CD4-positive, alpha-beta T cell (primary cell): ENCODE measurements at regions not wholly inside any gene's neighbourhood (a gene's known extent, or its start where the extent isn't known, plus 50 kb on each side); places are given as distances from the start of the nearest gene placed in this dataset.

Source experiments
- ATAC-seq: fragments of 200-7000 bp; cut with Tn5 transposase; one replicate; pipeline ENCODE4 v1.10.0; 2022; ENCODE audit warnings: mild to moderate bottlenecking; ENCODE audit not compliant: poor library complexity
- CTCF ChIA-PET: fragments of 350-600 bp; sonication (Branson Sonifier 250); formaldehyde crosslinking; loops from one replicate; lab custom pipeline; 2021; ENCODE audit warnings: antibody characterized with exemption, inconsistent platforms; lab: Charles Lee
- POLR2A ChIA-PET: fragments of 350-600 bp; sonication (Branson Sonifier 250); formaldehyde crosslinking; loops from one replicate; lab custom pipeline; 2021; ENCODE audit warnings: antibody characterized with exemption, inconsistent platforms; lab: Charles Lee
- DNase-seq, 14 experiments: peaks; one replicate each; pipeline ENCODE4 v3.0.0-alpha.2; 2013 to 2020; ENCODE audit warnings: mixed read lengths in 2 of 14
- H3K27ac ChIP-seq, 2 donors: one replicate each; pipeline versions ENCODE4 v1.5.1 to v1.7.0; 2013; ENCODE audit warnings: low read length in 2 of 2, low read depth in 1 of 2, mild to moderate bottlenecking in 1 of 2
- H3K27me3 ChIP-seq, 2 experiments: 1 replicate in 1 of 2; 2 replicates in 1 of 2; pipeline versions ENCODE4 v1.6.1 to v1.7.0; 2013; ENCODE audit warnings: low read length in 2 of 2, control low read depth in 1 of 2, mild to moderate bottlenecking in 1 of 2, moderate library complexity in 1 of 2; ENCODE audit not compliant: insufficient read depth in 2 of 2, control insufficient read depth in 1 of 2
- H3K36me3 ChIP-seq: one replicate; pipeline ENCODE4 v1.6.1; 2013; ENCODE audit warnings: low read length, control low read depth; ENCODE audit not compliant: insufficient read depth
- H3K4me1 ChIP-seq: one replicate; pipeline ENCODE4 v1.6.1; 2013; ENCODE audit warnings: low read length, control low read depth; ENCODE audit not compliant: insufficient read depth
- H3K4me3 ChIP-seq: one replicate; pipeline ENCODE4 v1.5.1; 2013; ENCODE audit warnings: mild to moderate bottlenecking, low read length, moderate library complexity
- H3K9me3 ChIP-seq, 2 experiments: 1 replicate in 1 of 2; 2 replicates in 1 of 2; pipeline versions ENCODE4 v1.6.1 to v1.7.0; 2013; ENCODE audit warnings: low read length in 2 of 2, mild to moderate bottlenecking in 2 of 2, control low read depth in 1 of 2, moderate library complexity in 1 of 2; ENCODE audit not compliant: control insufficient read depth in 1 of 2, insufficient read depth in 1 of 2
- H3K27ac Mint-ChIP-seq: one replicate; pipeline ENCODE4 v1.8.0; 2020; ENCODE audit warnings: mixed read lengths
- H3K27me3 Mint-ChIP-seq: one replicate; pipeline ENCODE4 v1.8.0; 2021; ENCODE audit warnings: mixed read lengths
- H3K36me3 Mint-ChIP-seq: one replicate; pipeline ENCODE4 v1.8.0; 2021; ENCODE audit warnings: low read depth, mixed read lengths
- H3K4me1 Mint-ChIP-seq: one replicate; pipeline ENCODE4 v1.8.0; 2021; ENCODE audit warnings: low read depth, mixed read lengths
- H3K4me3 Mint-ChIP-seq: one replicate; pipeline ENCODE4 v1.8.0; 2020; ENCODE audit warnings: mild to moderate bottlenecking, mixed read lengths
- H3K9me3 Mint-ChIP-seq: one replicate; pipeline ENCODE4 v1.8.0; 2020; ENCODE audit warnings: mixed read lengths
- CTCF ChIP-seq: fragments of 200-600 bp; IDR thresholded peaks from one replicate; pipeline ENCODE4 v1.8.0; 2022; ENCODE audit warnings: antibody characterized with exemption, mild to moderate bottlenecking
- intact Hi-C, 2 experiments: fragments of 100-400 bp; cut with DNase I in 1 of 2; cut with micrococcal nuclease in 1 of 2; formaldehyde crosslinking; loops; one replicate each; pipeline versions ENCODE4 v1.15.1 to v1.9.0; 2023 to 2025; cut with DNase I, micrococcal nuclease

- H3K27me3 ChIP-seq, result no peaks in the 10 kb centered on the region
- peaks cover 0 to 8% of the 10 kb centered on the region in 2 experiments for H3K9me3 ChIP-seq
- Mint-ChIP-seq H3K27me3 (no peaks in the 10 kb centered on the region), H3K4me1 (no peaks in the 10 kb centered on the region), H3K36me3 (no peaks in the 10 kb centered on the region), H3K27ac (no peak overlapping the region), H3K4me3 (no peak overlapping the region), H3K9me3 (no peaks in the 10 kb centered on the region)
- DNase-seq (no peak), ATAC-seq (no peak)
- ChIA-PET CTCF (no interaction called here), POLR2A (no interaction called here)
- no peak overlapping the region for H3K27ac ChIP-seq
- H3K36me3 ChIP-seq, result no peaks in the 10 kb centered on the region
- no peak for TF ChIP-seq CTCF
- no peak overlapping the region for H3K4me3 ChIP-seq
- no peaks in the 10 kb centered on the region for H3K4me1 ChIP-seq
- intact Hi-C loops, result no loop called here
Measured at GRCh38 chr4:123941306-123941705, 544.7 kb downstream of the SPRY1 start.

- H3K4me1 Mint-ChIP-seq, result no peaks in the 10 kb centered on the region
- POLR2A ChIA-PET, result no interaction called here
- no peak overlapping the region for H3K4me3 ChIP-seq
- CTCF ChIA-PET, result no interaction called here
- H3K4me1 ChIP-seq, result no peaks in the 10 kb centered on the region
- H3K36me3 ChIP-seq, result no peaks in the 10 kb centered on the region
- peaks cover 0 to 8% of the 10 kb centered on the region in 2 experiments for H3K9me3 ChIP-seq
- intact Hi-C loops, result no loop called here
- H3K27ac ChIP-seq, result no peak overlapping the region
- H3K9me3 Mint-ChIP-seq, result no peaks in the 10 kb centered on the region
- no peak for DNase-seq
- no peaks in the 10 kb centered on the region for H3K27me3 ChIP-seq
- no peaks in the 10 kb centered on the region for H3K36me3 Mint-ChIP-seq
- no peak for TF ChIP-seq CTCF
- no peak overlapping the region for H3K4me3 Mint-ChIP-seq
- no peak for ATAC-seq
- no peaks in the 10 kb centered on the region for H3K27me3 Mint-ChIP-seq
- H3K27ac Mint-ChIP-seq, result no peak overlapping the region
Measured at GRCh38 chr4:123943976-123944375, 547.4 kb downstream of the SPRY1 start.

- no peaks in the 10 kb centered on the region for H3K36me3 Mint-ChIP-seq
- ATAC-seq, result no peak
- POLR2A ChIA-PET, result no interaction called here
Measured at GRCh38 chr4:123945301-123945700, 548.7 kb downstream of the SPRY1 start.

More at GRCh38 chr4:123945301-123945700, 548.7 kb downstream of the SPRY1 start:
- no peak for DNase-seq
- Mint-ChIP-seq H3K4me1 (no peaks in the 10 kb centered on the region), H3K27ac (no peak overlapping the region), H3K9me3 (no peaks in the 10 kb centered on the region), H3K4me3 (no peak overlapping the region), H3K27me3 (no peaks in the 10 kb centered on the region)
- Histone ChIP-seq H3K27me3 (no peaks in the 10 kb centered on the region), H3K9me3 (peaks cover 0 to 8% of the 10 kb centered on the region in 2 experiments), H3K27ac (no peak overlapping the region), H3K4me1 (no peaks in the 10 kb centered on the region), H3K36me3 (no peaks in the 10 kb centered on the region), H3K4me3 (no peak overlapping the region)
- intact Hi-C loops, result no loop called here
- CTCF ChIA-PET, result no interaction called here
- no peak for TF ChIP-seq CTCF
